Neural progenitor cell (in vitro differentiated cells): ENCODE measurements at regions not wholly inside any gene's neighbourhood (a gene's known extent, or its start where the extent isn't known, plus 50 kb on each side); places are given as distances from the start of the nearest gene placed in this dataset.

Source experiments
- EZH2phosphoT487 ChIP-seq: fragments of 200-600 bp; sonication (generic); IDR thresholded peaks from 2 replicates; pipeline ENCODE4 v1.6.1; 2017; ENCODE audit warnings: antibody characterized with exemption
- TF ChIP-seq, protein P1 (sequence below): fragments of 200-600 bp; sonication (generic); IDR thresholded peaks from 2 replicates; pipeline ENCODE4 v1.5.1; 2017; ENCODE audit warnings: antibody characterized with exemption, mild to moderate bottlenecking

DNA sequence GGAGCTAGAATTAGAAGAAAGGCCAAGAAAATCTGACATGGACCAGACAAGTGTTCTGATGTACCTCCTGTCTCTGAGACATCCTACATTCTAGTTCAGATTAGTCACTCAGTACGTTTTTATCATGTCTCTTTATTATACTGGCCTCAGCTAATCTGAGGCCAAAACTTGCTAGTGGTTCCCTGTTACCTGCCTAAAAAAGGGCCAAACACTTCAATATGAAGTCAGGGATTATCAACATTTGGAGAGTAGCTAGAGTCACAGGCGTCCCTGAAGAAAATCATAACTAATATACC lies 587.4 kb downstream of the PRELID2 start:
- TF ChIP-seq EZH2phosphoT487 = no peak
- TF ChIP-seq, protein P1, sequence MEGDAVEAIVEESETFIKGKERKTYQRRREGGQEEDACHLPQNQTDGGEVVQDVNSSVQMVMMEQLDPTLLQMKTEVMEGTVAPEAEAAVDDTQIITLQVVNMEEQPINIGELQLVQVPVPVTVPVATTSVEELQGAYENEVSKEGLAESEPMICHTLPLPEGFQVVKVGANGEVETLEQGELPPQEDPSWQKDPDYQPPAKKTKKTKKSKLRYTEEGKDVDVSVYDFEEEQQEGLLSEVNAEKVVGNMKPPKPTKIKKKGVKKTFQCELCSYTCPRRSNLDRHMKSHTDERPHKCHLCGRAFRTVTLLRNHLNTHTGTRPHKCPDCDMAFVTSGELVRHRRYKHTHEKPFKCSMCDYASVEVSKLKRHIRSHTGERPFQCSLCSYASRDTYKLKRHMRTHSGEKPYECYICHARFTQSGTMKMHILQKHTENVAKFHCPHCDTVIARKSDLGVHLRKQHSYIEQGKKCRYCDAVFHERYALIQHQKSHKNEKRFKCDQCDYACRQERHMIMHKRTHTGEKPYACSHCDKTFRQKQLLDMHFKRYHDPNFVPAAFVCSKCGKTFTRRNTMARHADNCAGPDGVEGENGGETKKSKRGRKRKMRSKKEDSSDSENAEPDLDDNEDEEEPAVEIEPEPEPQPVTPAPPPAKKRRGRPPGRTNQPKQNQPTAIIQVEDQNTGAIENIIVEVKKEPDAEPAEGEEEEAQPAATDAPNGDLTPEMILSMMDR = no peak
